ENCODE measurements at regions not wholly inside any gene's neighbourhood (a gene's known extent, or its start where the extent isn't known, plus 50 kb on each side); places are given as distances from the start of the nearest gene placed in this dataset.

GRCh38 chr1:70890408-70890807 lies 157.2 kb downstream of the PTGER3 start:
- DNase-seq (ENCODE audit: low read depth in 3 of 3), result no peak

- no peak for DNase-seq (ENCODE audit: low read depth in 3 of 3)
These were observed 156.4 kb downstream of the PTGER3 start for GRCh38 chr1:70891051-70891843.

- no peak for DNase-seq (ENCODE audit: low read depth in 3 of 3)
These were observed 155.5 kb downstream of the PTGER3 start for GRCh38 chr1:70892140-70892539.

- DNase-seq (ENCODE audit: low read depth in 3 of 3), result no peak
These were observed 154.7 kb downstream of the PTGER3 start for GRCh38 chr1:70892930-70893329.

- no peak for DNase-seq (ENCODE audit: low read depth in 3 of 3)
These were observed 154.2 kb downstream of the PTGER3 start for GRCh38 chr1:70893381-70893780.

- DNase-seq (ENCODE audit: low read depth in 3 of 3), result no peak
These were observed 152.1 kb downstream of the PTGER3 start for GRCh38 chr1:70895531-70895930.

- no peak for DNase-seq (ENCODE audit: low read depth in 3 of 3)
These were observed 151.4 kb downstream of the PTGER3 start for GRCh38 chr1:70896224-70896623.

- no peak for DNase-seq (ENCODE audit: low read depth in 3 of 3)
These were observed 150.3 kb downstream of the PTGER3 start for GRCh38 chr1:70897273-70897672.

- DNase-seq (ENCODE audit: low read depth in 3 of 3), result no peak
These were observed 147.9 kb downstream of the PTGER3 start for GRCh38 chr1:70899735-70900134.

- no peak for DNase-seq (ENCODE audit: low read depth in 3 of 3)
These were observed 145.4 kb downstream of the PTGER3 start for GRCh38 chr1:70902211-70902610.

- no peak for DNase-seq (ENCODE audit: low read depth in 3 of 3)
These were observed 140.8 kb downstream of the PTGER3 start for GRCh38 chr1:70906800-70907199.

GRCh38 chr1:70907563-70908310 lies 139.9 kb downstream of the PTGER3 start:
- DNase-seq (ENCODE audit: low read depth in 3 of 3), result no peak

- no peak for DNase-seq (ENCODE audit: low read depth in 3 of 3)
These were observed 138.3 kb downstream of the PTGER3 start for GRCh38 chr1:70909262-70909822.

GRCh38 chr1:70910013-70910412 lies 137.6 kb downstream of the PTGER3 start:
- no peak for DNase-seq (ENCODE audit: low read depth in 3 of 3)

- no peak for DNase-seq (ENCODE audit: low read depth in 3 of 3)
These were observed 135.8 kb downstream of the PTGER3 start for GRCh38 chr1:70911861-70912260.

- DNase-seq (ENCODE audit: low read depth in 3 of 3), result no peak
These were observed 133.4 kb downstream of the PTGER3 start for GRCh38 chr1:70914224-70914623.

- DNase-seq (ENCODE audit: low read depth in 3 of 3), result no peak
These were observed 132.2 kb downstream of the PTGER3 start for GRCh38 chr1:70915258-70916033.

GRCh38 chr1:70916034-70916427 lies 131.6 kb downstream of the PTGER3 start:
- no peak for DNase-seq (ENCODE audit: low read depth in 3 of 3)

- no peak for DNase-seq (ENCODE audit: low read depth in 3 of 3)
These were observed 127.8 kb downstream of the PTGER3 start for GRCh38 chr1:70919706-70920323.

All from stimulated activated CD4-positive, alpha-beta T cell treated with anti-CD3 and anti-CD28 coated beads, TNF-alpha, amount 100 ng/mL, for 24 hours (primary cell).